Testis (tissue), 2 donors: ENCODE measurements at regions not wholly inside any gene's neighbourhood (a gene's known extent, or its start where the extent isn't known, plus 50 kb on each side); places are given as distances from the start of the nearest gene placed in this dataset.

Source experiments
- CTCF ChIP-seq, 3 experiments: fragments of 450-650 bp in 2 of 3; fragments of 200-600 bp in 1 of 3; sonication (generic) in 1 of 3; IDR thresholded peaks; one replicate each; pipeline ENCODE4 v1.5.1; 2016 to 2019; ENCODE audit warnings: antibody characterized with exemption in 3 of 3, mild to moderate bottlenecking in 2 of 3, moderate library complexity in 1 of 3
- POLR2A ChIP-seq: fragments of 450-650 bp; IDR thresholded peaks from one replicate; pipeline ENCODE4 v1.6.1; 2017; ENCODE audit warnings: antibody characterized with exemption, mild to moderate bottlenecking, moderate library complexity

GRCh38 chr6:164345806-164346496 is 931.4 kb downstream of the QKI start:
- TF ChIP-seq CTCF (IDR thresholded peaks at IDR 0.05) (no peak), POLR2A (no peak)
